ENCODE measurements at regions not wholly inside any gene's neighbourhood (a gene's known extent, or its start where the extent isn't known, plus 50 kb on each side); places are given as distances from the start of the nearest gene placed in this dataset.

GRCh38 chr20:41978246-41978790 is 360.1 kb upstream of the CHD6 start:
- Histone ChIP-seq H3K4me3 (ENCODE audit: insufficient read depth, low read depth, low read length) (no peak overlapping the region), H3K23ac (ENCODE audit: low read depth, low read length) (no peak overlapping the region), H3K27ac (ENCODE audit: insufficient read depth, low read length) (no peak overlapping the region), H4K8ac (ENCODE audit: low read depth in 2 of 2, low read length in 2 of 2) (no peak overlapping the region), H4K91ac (ENCODE audit: insufficient read depth, low read depth, low read length) (no peak overlapping the region), H2BK5ac (ENCODE audit: low read depth, low read length, poor library complexity, severe bottlenecking) (no peak overlapping the region), H2BK120ac (ENCODE audit: low read depth, low read length) (no peak overlapping the region), H2BK20ac (ENCODE audit: low read depth, low read length) (no peak overlapping the region), H3K4me2 (ENCODE audit: low read depth, low read length) (no peak overlapping the region), H2AFZ (replicated peaks; ENCODE audit: low read length, poor library complexity) (no peak overlapping the region), H4K5ac (ENCODE audit: low read depth, low read length) (no peak overlapping the region), H2BK15ac (ENCODE audit: low read depth, low read length) (no peak overlapping the region), H3K18ac (ENCODE audit: low read depth, low read length) (no peak overlapping the region), H3K14ac (replicated peaks; ENCODE audit: low read depth, low read length) (no peak overlapping the region), H4K20me1 (ENCODE audit: insufficient read depth, low read length) (no peaks in the 10 kb centered on the region), H3K9ac (ENCODE audit: low read depth, low read length) (no peak overlapping the region), H2AK5ac (ENCODE audit: low read depth, low read length) (no peak overlapping the region), H3K9me3 (ENCODE audit: control insufficient read depth, insufficient read depth, low read length) (peaks cover 18% of the 10 kb centered on the region), H3K27me3 (ENCODE audit: control insufficient read depth, insufficient read depth, low read length) (no peaks in the 10 kb centered on the region), H3K4me1 (ENCODE audit: control insufficient read depth, insufficient read depth, low read length) (no peaks in the 10 kb centered on the region), H2AK9ac (replicated peaks; ENCODE audit: low read depth, low read length, poor library complexity) (no peak overlapping the region), H3K9me1 (ENCODE audit: insufficient read depth, low read length) (no peaks in the 10 kb centered on the region), H3K56ac (ENCODE audit: extremely low read depth, insufficient read depth, low read length) (no peak overlapping the region), H3K4ac (ENCODE audit: low read depth, low read length) (no peak overlapping the region), H3K36me3 (ENCODE audit: control insufficient read depth, insufficient read depth, low read length) (no peaks in the 10 kb centered on the region), H3K79me1 (ENCODE audit: low read depth in 1 of 2, low read length in 2 of 2) (no peaks in the 10 kb centered on the region)
- BruUV-seq (replicated peaks): no TSS peak
- TF ChIP-seq CHD1 (IDR thresholded peaks at IDR 0.05; ENCODE audit: low read depth, low read length) (no peak), MAZ (IDR thresholded peaks at IDR 0.05; ENCODE audit: borderline replicate concordance, low read depth, low read length) (no peak), CEBPB (IDR thresholded peaks at IDR 0.05; ENCODE audit: low read depth, low read length) (no peak), RCOR1 (IDR thresholded peaks at IDR 0.05; ENCODE audit: insufficient replicate concordance, low read length) (no peak), CTCF (conservative IDR thresholded peaks at IDR 0.05; ENCODE audit: low read depth, low read length) (no peak), FOS (IDR thresholded peaks at IDR 0.05; ENCODE audit: low read depth, low read length) (no peak), POLR2A (IDR thresholded peaks at IDR 0.05; ENCODE audit: low read depth, low read length) (no peak), USF2 (IDR thresholded peaks at IDR 0.05; ENCODE audit: low read depth, low read length) (no peak), NFE2L2 (IDR thresholded peaks at IDR 0.05; ENCODE audit: low read depth, low read length) (no peak), RFX5 (IDR thresholded peaks at IDR 0.05; ENCODE audit: low read depth, low read length) (no peak), ELK1 (IDR thresholded peaks at IDR 0.05; ENCODE audit: borderline replicate concordance, low read depth, low read length) (no peak), MAFK (IDR thresholded peaks at IDR 0.05; ENCODE audit: low read depth, low read length) (no peak), SMC3 (IDR thresholded peaks at IDR 0.05; ENCODE audit: low read depth, low read length) (no peak), BHLHE40 (IDR thresholded peaks at IDR 0.05; ENCODE audit: low read depth, low read length) (no peak), MXI1 (IDR thresholded peaks at IDR 0.05; ENCODE audit: borderline replicate concordance, low read depth, low read length) (no peak), RAD21 (IDR thresholded peaks at IDR 0.05; ENCODE audit: low read length) (no peak)
- dilution Hi-C loops (cut with HindIII; ENCODE audit: low sequenced_read_pairs, unreplicated experiment): no loop called here
- CTCF ChIA-PET: no interaction called here
- no CpG with 5 or more reads among the region's 4 CpGs for WGBS, 2 experiments (ENCODE audit: extremely low coverage in 2 of 2, insufficient read length in 1 of 2)
- ATAC-seq (ENCODE audit: low read depth) (no peak), DNase-seq (no peak)
- POLR2A ChIA-PET (ENCODE audit: unreplicated experiment): no interaction called here
- in situ Hi-C loops (cut with MboI; ENCODE audit: low sequenced_read_pairs): no loop called here
- intact Hi-C loops (cut with micrococcal nuclease): no loop called here
